NCI-H2196 (cell line): ENCODE measurements at regions not wholly inside any gene's neighbourhood (a gene's known extent, or its start where the extent isn't known, plus 50 kb on each side); places are given as distances from the start of the nearest gene placed in this dataset.

Experiments
- DNase-seq: peaks from one replicate; lab custom pipeline; 2025; ENCODE audit not compliant: unreplicated experiment; lab: John Stamatoyannopoulos, UW

DNA sequence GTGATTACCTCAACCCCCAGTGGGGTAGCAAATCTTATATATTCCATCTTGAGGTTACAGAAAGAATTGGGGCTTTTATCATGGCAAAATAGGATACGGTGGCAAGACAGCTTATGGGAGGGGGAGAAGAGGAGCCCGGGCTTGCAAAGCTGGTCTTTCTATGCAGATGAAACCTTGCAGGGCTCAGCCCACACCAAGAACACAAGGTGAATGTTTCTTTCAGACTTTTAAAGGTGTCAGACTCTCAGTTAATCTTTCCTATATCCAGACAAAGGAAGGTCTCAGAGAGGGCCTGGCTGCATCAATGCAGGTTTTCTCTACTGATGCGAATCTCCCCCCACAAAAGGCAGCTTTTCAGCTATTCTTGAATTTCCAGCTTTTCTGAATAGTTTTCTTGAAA lies 59.9 kb upstream of the WDR17 start:
- DNase-seq, result no peak

DNA sequence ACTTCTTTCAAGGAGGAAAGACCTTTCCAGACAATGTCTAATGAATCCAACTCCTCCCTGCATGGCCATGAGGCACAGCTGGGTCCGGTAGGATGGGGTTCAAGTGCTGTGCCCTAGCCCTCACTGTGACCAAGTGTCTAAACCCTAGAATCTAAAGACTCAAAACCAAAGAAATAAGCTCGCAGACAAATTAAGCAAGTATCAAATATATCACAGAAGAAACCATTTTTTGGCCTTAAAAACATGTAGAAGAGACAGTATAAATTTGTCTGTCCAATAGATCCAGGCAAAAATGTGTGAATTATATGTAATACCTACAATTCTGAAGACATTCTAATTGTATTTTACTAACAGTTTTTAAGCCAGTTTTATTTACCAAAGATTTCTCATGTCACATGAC lies 56.4 kb upstream of the WDR17 start:
- no peak for DNase-seq

DNA sequence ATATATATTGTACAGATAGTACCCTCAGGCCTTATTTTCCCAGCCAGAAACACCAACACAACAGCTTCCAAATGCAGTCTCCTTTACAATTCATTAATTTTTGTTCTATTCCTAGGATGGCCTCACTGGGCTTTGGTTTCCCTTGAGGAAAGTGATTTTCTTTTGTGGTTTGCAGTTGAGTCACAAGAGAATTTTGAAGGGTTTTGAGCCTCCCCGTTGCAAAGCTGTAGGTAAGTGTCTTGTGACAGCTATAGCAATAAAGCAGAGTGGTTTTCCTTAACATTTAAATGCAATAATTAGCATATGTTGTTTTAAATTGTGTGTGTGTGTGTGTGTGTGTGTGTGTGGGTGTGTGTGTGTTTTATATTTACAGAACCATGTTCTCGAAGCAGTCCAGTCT lies 54.1 kb upstream of the WDR17 start:
- DNase-seq, result no peak

DNA sequence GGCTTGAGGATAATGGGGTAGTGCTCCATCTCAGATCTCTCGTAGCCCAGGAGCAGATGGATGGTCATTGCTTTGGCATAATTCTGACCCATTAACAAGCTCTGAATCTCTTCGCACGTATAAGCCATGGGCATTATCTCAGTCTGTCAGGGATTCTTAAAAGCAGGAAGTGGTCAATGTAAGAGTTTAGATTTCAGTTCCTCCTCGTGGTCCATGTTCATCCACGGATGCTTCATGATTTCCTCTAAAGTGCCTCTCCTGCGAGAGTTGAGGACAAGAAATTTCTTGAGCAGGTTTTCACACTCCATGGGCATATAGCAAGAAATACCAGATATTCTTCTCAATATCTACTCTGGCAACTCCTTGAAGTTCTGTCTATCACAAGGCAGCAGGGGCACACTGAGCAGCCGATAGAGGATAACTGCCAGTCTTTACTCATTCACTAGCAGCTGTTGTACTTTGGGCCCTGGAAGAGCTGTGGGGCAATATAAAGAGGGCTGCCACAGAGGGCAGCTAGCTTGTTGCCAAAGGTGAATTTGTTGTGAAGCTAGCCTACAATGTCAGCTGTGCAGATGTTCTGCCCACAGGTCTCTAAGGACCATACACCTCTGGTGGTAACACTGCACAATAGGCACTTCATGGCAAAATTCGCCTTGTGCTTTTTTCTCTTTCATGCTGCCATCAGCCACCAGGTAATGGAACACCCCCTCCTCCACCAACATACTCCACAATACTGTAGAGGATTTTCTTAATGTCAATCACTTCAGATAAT lies 52.0 kb upstream of the WDR17 start:
- DNase-seq, result no peak

DNA sequence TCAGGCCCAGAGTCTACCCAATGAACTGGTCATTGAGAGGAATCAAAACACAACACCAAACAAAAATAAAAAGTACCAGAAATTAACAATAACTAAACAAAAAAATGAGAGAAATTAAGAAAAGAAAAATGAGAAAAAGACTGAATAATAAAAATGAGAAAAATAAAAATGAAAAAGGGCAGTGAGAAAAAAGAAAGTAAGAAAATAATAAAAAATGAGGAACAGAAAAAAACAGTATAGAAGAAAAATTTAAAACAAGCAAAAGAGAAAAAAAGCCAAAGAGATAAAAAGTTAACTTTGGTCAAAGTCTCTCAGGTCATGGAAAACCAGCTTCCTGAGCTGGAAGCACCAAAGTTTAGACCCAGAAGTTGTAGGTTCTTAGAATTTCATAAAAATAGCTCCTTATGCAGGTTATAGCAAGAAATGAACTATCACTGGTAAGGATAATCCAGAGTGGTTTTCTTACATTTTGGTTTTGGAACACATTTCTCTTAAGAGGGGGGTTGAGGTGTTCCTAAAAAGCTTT lies 51.0 kb upstream of the WDR17 start:
- no peak for DNase-seq
